H9 (cell line): ENCODE measurements at regions not wholly inside any gene's neighbourhood (a gene's known extent, or its start where the extent isn't known, plus 50 kb on each side); places are given as distances from the start of the nearest gene placed in this dataset.

Experiments
- DNase-seq: peaks from one replicate; pipeline ENCODE4 v3.0.0-alpha.2; 2017
- H2AFZ ChIP-seq: one replicate; pipeline ENCODE4 v1.6.1; 2013; ENCODE audit warnings: mild to moderate bottlenecking, low read length, control low read depth, moderate library complexity
- H2AK5ac ChIP-seq: 2 replicates; pipeline ENCODE4 v1.6.1; 2013; ENCODE audit warnings: low read length, control low read depth, mixed read lengths; ENCODE audit not compliant: insufficient read length
- H2BK120ac ChIP-seq: one replicate; pipeline ENCODE4 v1.6.1; 2013; ENCODE audit warnings: low read depth, mild to moderate bottlenecking, low read length, control low read depth, inconsistent platforms; ENCODE audit not compliant: poor library complexity, severe bottlenecking
- H2BK12ac ChIP-seq: 2 replicates; pipeline ENCODE4 v1.6.1; 2013; ENCODE audit warnings: low read length, control low read depth, mixed read lengths, low read depth; ENCODE audit not compliant: insufficient read length
- H2BK15ac ChIP-seq: 2 replicates; pipeline ENCODE4 v1.6.1; 2013; ENCODE audit warnings: low read depth, low read length, control low read depth
- H2BK20ac ChIP-seq: one replicate; pipeline ENCODE4 v1.6.1; 2013; ENCODE audit warnings: low read depth, mild to moderate bottlenecking, low read length, control low read depth, inconsistent platforms; ENCODE audit not compliant: poor library complexity, severe bottlenecking
- H2BK5ac ChIP-seq: 2 replicates; pipeline ENCODE4 v1.6.1; 2013; ENCODE audit warnings: low read length, control low read depth, mixed read lengths; ENCODE audit not compliant: insufficient read length
- H3K14ac ChIP-seq: 2 replicates; pipeline ENCODE4 v1.6.1; 2013; ENCODE audit warnings: low read length, control low read depth; ENCODE audit not compliant: insufficient read depth
- H3K18ac ChIP-seq: 2 replicates; pipeline ENCODE4 v1.6.1; 2013; ENCODE audit warnings: low read depth, mild to moderate bottlenecking, mixed read lengths, low read length, control low read depth; ENCODE audit not compliant: insufficient read length
- H3K23ac ChIP-seq: 2 replicates; pipeline ENCODE4 v1.6.1; 2013; ENCODE audit warnings: low read length, control low read depth, mixed read lengths, low read depth; ENCODE audit not compliant: insufficient read length
- H3K23me2 ChIP-seq: 2 replicates; pipeline ENCODE4 v1.6.1; 2013; ENCODE audit warnings: low read depth, mild to moderate bottlenecking, mixed read lengths, low read length, control low read depth; ENCODE audit not compliant: insufficient read length, poor library complexity, severe bottlenecking
- H3K27ac ChIP-seq: 2 replicates; pipeline ENCODE4 v1.5.1; 2013; ENCODE audit warnings: low read length, control low read depth, mixed read lengths, low read depth; ENCODE audit not compliant: insufficient read length
- H3K27me3 ChIP-seq: 2 replicates; pipeline ENCODE4 v1.6.1; 2013; ENCODE audit warnings: low read length, control low read depth, inconsistent platforms; ENCODE audit not compliant: insufficient read depth
- H3K4ac ChIP-seq: 2 replicates; pipeline ENCODE4 v1.6.1; 2013; ENCODE audit warnings: low read depth, mild to moderate bottlenecking, control low read depth, inconsistent platforms, low read length, moderate library complexity
- H3K4me1 ChIP-seq: 2 replicates; pipeline ENCODE4 v1.6.1; 2013; ENCODE audit warnings: low read length, control low read depth, inconsistent platforms; ENCODE audit not compliant: insufficient read depth
- H3K4me2 ChIP-seq: 2 replicates; pipeline ENCODE4 v1.6.1; 2013; ENCODE audit warnings: low read length, control low read depth, mixed read lengths; ENCODE audit not compliant: insufficient read length, insufficient read depth
- H3K56ac ChIP-seq: 2 replicates; pipeline ENCODE4 v1.6.1; 2013; ENCODE audit warnings: low read depth, mild to moderate bottlenecking, mixed read lengths, low read length, control low read depth; ENCODE audit not compliant: insufficient read length
- H3K79me1 ChIP-seq: 2 replicates; pipeline ENCODE4 v1.6.1; 2013; ENCODE audit warnings: low read depth, mild to moderate bottlenecking, moderate library complexity, low read length, control low read depth, inconsistent platforms; ENCODE audit not compliant: insufficient read depth, poor library complexity, severe bottlenecking
- H3K79me2 ChIP-seq: 2 replicates; pipeline ENCODE4 v1.6.1; 2013; ENCODE audit warnings: low read length, control low read depth, inconsistent platforms; ENCODE audit not compliant: insufficient read depth
- H3K9ac ChIP-seq: 2 replicates; pipeline ENCODE4 v1.6.1; 2013; ENCODE audit warnings: low read length, control low read depth, mixed read lengths; ENCODE audit not compliant: insufficient read length; ENCODE audit errors: extremely low read depth
- H3K9me3 ChIP-seq: one replicate; pipeline ENCODE4 v1.6.1; 2013; ENCODE audit warnings: low read depth, low read length, inconsistent platforms; ENCODE audit not compliant: control insufficient read depth
- H3T11ph ChIP-seq: one replicate; pipeline ENCODE4 v1.6.1; 2013; ENCODE audit warnings: mild to moderate bottlenecking, low read length, control low read depth, inconsistent platforms
- H4K20me1 ChIP-seq: one replicate; pipeline ENCODE4 v1.6.1; 2013; ENCODE audit not compliant: control insufficient read depth, insufficient read length, insufficient read depth
- H4K5ac ChIP-seq: 2 replicates; pipeline ENCODE4 v1.6.1; 2013; ENCODE audit warnings: low read depth, mild to moderate bottlenecking, mixed read lengths, low read length, control low read depth; ENCODE audit not compliant: insufficient read length
- H4K8ac ChIP-seq: replicated peaks from 2 replicates; pipeline ENCODE4 v1.6.1; 2013; ENCODE audit warnings: low read length, control low read depth, mixed read lengths, low read depth; ENCODE audit not compliant: insufficient read length
- H4K91ac ChIP-seq: 2 replicates; pipeline ENCODE4 v1.6.1; 2013; ENCODE audit warnings: low read depth, mild to moderate bottlenecking, moderate library complexity, mixed read lengths, low read length, control low read depth; ENCODE audit not compliant: insufficient read length
- H3K27ac Mint-ChIP-seq, 3 experiments: 2 replicates in 2 of 3; 3 replicates in 1 of 3; pipeline ENCODE4 v1.8.0; 2020 to 2021; ENCODE audit warnings: mixed read lengths in 3 of 3, mild to moderate bottlenecking in 1 of 3, moderate library complexity in 1 of 3
- H3K27me3 Mint-ChIP-seq: 2 replicates; pipeline ENCODE4 v1.8.0; 2021; ENCODE audit warnings: low read depth, mild to moderate bottlenecking, moderate library complexity, mixed read lengths
- H3K36me3 Mint-ChIP-seq, 3 experiments: 2 replicates in 2 of 3; 3 replicates in 1 of 3; pipeline ENCODE4 v1.8.0; 2020 to 2021; ENCODE audit warnings: low read depth in 3 of 3, mixed read lengths in 3 of 3; ENCODE audit not compliant: insufficient read depth in 1 of 3
- H3K4me1 Mint-ChIP-seq, 2 experiments: 2 replicates each; pipeline ENCODE4 v1.8.0; 2020; ENCODE audit warnings: mixed read lengths in 2 of 2
- H3K4me3 Mint-ChIP-seq, 2 experiments: 2 replicates in 1 of 2; 3 replicates in 1 of 2; pipeline ENCODE4 v1.8.0; 2020 to 2021; ENCODE audit warnings: mild to moderate bottlenecking in 2 of 2, mixed read lengths in 2 of 2, moderate library complexity in 1 of 2
- H3K9me3 Mint-ChIP-seq, 2 experiments: 2 replicates in 1 of 2; 3 replicates in 1 of 2; pipeline ENCODE4 v1.8.0; 2020; ENCODE audit warnings: mild to moderate bottlenecking in 2 of 2, mixed read lengths in 2 of 2, moderate library complexity in 1 of 2
- CTCF ChIP-seq: fragments of 200-600 bp; sonication (generic); conservative IDR thresholded peaks from 3 replicates; pipeline ENCODE4 v1.8.0; 2021; ENCODE audit warnings: antibody characterized with exemption, mild to moderate bottlenecking
- WGBS: extraction: QIAGEN DNeasy Blood & Tissue Kit; methylation state at CpG from one replicate; pipeline ENCODE4 v1.1.7; 2013; ENCODE audit warnings: missing lambda C conversion rate, low lambda C conversion rate, mixed read lengths; ENCODE audit not compliant: insufficient read length; ENCODE audit errors: extremely low coverage; 5-methylcytosine and 5-hydroxymethylcytosine counted together

- H2BK15ac ChIP-seq = no peak overlapping the region
- H3K9ac ChIP-seq = no peak overlapping the region
- no CpG with 5 or more reads among the region's 7 CpGs for WGBS
- no peaks in the 10 kb centered on the region for H3K9me3 ChIP-seq
- Mint-ChIP-seq H3K4me1 (peaks cover 15 to 16% of the 10 kb centered on the region in 2 experiments), H3K27ac (no peak overlapping the region), H3K27me3 (peaks cover 40% of the 10 kb centered on the region), H3K9me3 (0 out of 5 replicates have a peak, but pooled peaks cover 0 to 2% of the 10 kb centered on the region in 2 experiments), H3K36me3 (no peaks in the 10 kb centered on the region), H3K4me3 (no peak overlapping the region)
- no peak overlapping the region for H2AFZ ChIP-seq
- no peak overlapping the region for H3K56ac ChIP-seq
- no peaks in the 10 kb centered on the region for H4K20me1 ChIP-seq
- H3K4ac ChIP-seq = no peak overlapping the region
- H2BK5ac ChIP-seq = no peak overlapping the region
- H3K79me2 ChIP-seq = no peaks in the 10 kb centered on the region
- peaks cover under 1% of the 10 kb centered on the region for H3K23me2 ChIP-seq
- H3K18ac ChIP-seq = no peak overlapping the region
- no peak overlapping the region for H2AK5ac ChIP-seq
- no peak overlapping the region for H3K27ac ChIP-seq
- H2BK20ac ChIP-seq = no peak overlapping the region
- H3K4me2 ChIP-seq = no peak overlapping the region
- no peak overlapping the region for H2BK120ac ChIP-seq
- no peak for TF ChIP-seq CTCF
- H3T11ph ChIP-seq = no peak overlapping the region
- H3K79me1 ChIP-seq = no peaks in the 10 kb centered on the region
- peaks cover 10% of the 10 kb centered on the region; the same call in 1 of the 2 replicates for H3K27me3 ChIP-seq
- DNase-seq = no peak
- no peak overlapping the region for H3K14ac ChIP-seq
- H4K5ac ChIP-seq = no peak overlapping the region
- no peak overlapping the region for H2BK12ac ChIP-seq
- H4K8ac ChIP-seq = no peak overlapping the region
- H4K91ac ChIP-seq = no peak overlapping the region
- no peaks in the 10 kb centered on the region for H3K4me1 ChIP-seq
- H3K23ac ChIP-seq = no peak overlapping the region
Observed at GRCh38 chr1:165112260-165112659, 244.3 kb downstream of the LMX1A start.
